Right atrium auricular region (tissue), 2 donors: ENCODE measurements at regions not wholly inside any gene's neighbourhood (a gene's known extent, or its start where the extent isn't known, plus 50 kb on each side); places are given as distances from the start of the nearest gene placed in this dataset.
"Not testable (repeated sequence)": the region's sequence is repeated elsewhere in the genome, so short reads cannot be mapped to it uniquely, and the experiment has no call there.

Experiments
- DNase-seq: peaks from one replicate; pipeline ENCODE4 v3.0.0-alpha.2; 2019; ENCODE audit warnings: low spot score
- H3K27ac ChIP-seq, 2 donors: fragments of 200-600 bp; sonication (generic); 1 replicate in 1 of 2; 2 replicates in 1 of 2; pipeline ENCODE4 v1.5.1; 2016 to 2019
- H3K27me3 ChIP-seq, 2 donors: fragments of 200-600 bp; sonication (generic); one replicate each; pipeline versions ENCODE4 v1.5.1 to v1.6.0; 2017 to 2019
- H3K36me3 ChIP-seq: fragments of 200-600 bp; sonication (generic); one replicate; pipeline ENCODE4 v1.5.1; 2016
- H3K4me1 ChIP-seq, 2 donors: fragments of 200-600 bp; sonication (generic); one replicate each; pipeline versions ENCODE4 v1.5.1 to v1.6.0; 2017 to 2019
- H3K4me3 ChIP-seq, 2 donors: fragments of 200-600 bp; sonication (generic); 1 replicate in 1 of 2; 2 replicates in 1 of 2; pipeline ENCODE4 v1.5.1; 2017 to 2019; ENCODE audit warnings: mild to moderate bottlenecking in 1 of 2, moderate library complexity in 1 of 2
- H3K9me3 ChIP-seq, 2 donors: fragments of 200-600 bp; sonication (generic); one replicate each; pipeline ENCODE4 v1.5.1; 2019

GRCh38 chr2:89537862-89538261 lies 846.4 kb downstream of the RPIA start:
- not testable (repeated sequence) for H3K27ac ChIP-seq, H3K4me3 ChIP-seq, H3K4me1 ChIP-seq, H3K27me3 ChIP-seq, H3K9me3 ChIP-seq, H3K36me3 ChIP-seq, DNase-seq

- H3K27me3 ChIP-seq, result not testable (repeated sequence)
Observed at GRCh38 chr2:89544110-89544509, 852.6 kb downstream of the RPIA start.

GRCh38 chr2:89579154-89579553 lies 887.7 kb downstream of the RPIA start:
- H3K36me3 ChIP-seq, H3K9me3 ChIP-seq, H3K4me3 ChIP-seq, DNase-seq, H3K27ac ChIP-seq, H3K4me1 ChIP-seq, H3K27me3 ChIP-seq: not testable (repeated sequence)

More at GRCh38 chr2:89544110-89544509, 852.6 kb downstream of the RPIA start:
- DNase-seq, H3K9me3 ChIP-seq, H3K36me3 ChIP-seq, H3K4me1 ChIP-seq, H3K4me3 ChIP-seq, H3K27ac ChIP-seq: not testable (repeated sequence)

- not testable (repeated sequence) for H3K4me1 ChIP-seq, H3K4me3 ChIP-seq, H3K27ac ChIP-seq, DNase-seq, H3K9me3 ChIP-seq, H3K36me3 ChIP-seq, H3K27me3 ChIP-seq
Observed at GRCh38 chr2:89582816-89583215, 891.3 kb downstream of the RPIA start.

- peak overlapping the region in 1 of 2 donors; percentile 27 for H3K4me3 ChIP-seq
- H3K27me3 ChIP-seq, DNase-seq, H3K36me3 ChIP-seq, H3K9me3 ChIP-seq, H3K4me1 ChIP-seq: not testable (repeated sequence)
- H3K27ac ChIP-seq, result peak overlapping the region in 1 of 2 donors; percentile 42
Observed at GRCh38 chr2:89584046-89584445, 892.6 kb downstream of the RPIA start.

- H3K9me3 ChIP-seq, H3K4me1 ChIP-seq, H3K27me3 ChIP-seq, DNase-seq, H3K36me3 ChIP-seq: not testable (repeated sequence)
- H3K4me3 ChIP-seq, result peak overlapping the region in 1 of 2 donors; percentile 55
- H3K27ac ChIP-seq, result peak overlapping the region in 1 of 2 donors; percentile 60
Observed at GRCh38 chr2:89584868-89585557, 893.5 kb downstream of the RPIA start.

GRCh38 chr2:89585558-89585920 lies 894.1 kb downstream of the RPIA start:
- not testable (repeated sequence) for H3K9me3 ChIP-seq, H3K36me3 ChIP-seq, DNase-seq, H3K27me3 ChIP-seq, H3K4me1 ChIP-seq
- peak overlapping the region in 1 of 2 donors; percentile 36 for H3K27ac ChIP-seq
- peak overlapping the region in 1 of 2 donors; percentile 55 for H3K4me3 ChIP-seq

GRCh38 chr2:89599843-89600242 lies 908.4 kb downstream of the RPIA start:
- not testable (repeated sequence) for H3K4me3 ChIP-seq, H3K36me3 ChIP-seq, H3K4me1 ChIP-seq, H3K27ac ChIP-seq, DNase-seq, H3K9me3 ChIP-seq, H3K27me3 ChIP-seq

- H3K4me3 ChIP-seq, H3K9me3 ChIP-seq, DNase-seq, H3K27ac ChIP-seq, H3K36me3 ChIP-seq, H3K4me1 ChIP-seq, H3K27me3 ChIP-seq: not testable (repeated sequence)
Observed at GRCh38 chr2:89606514-89606913, 915.0 kb downstream of the RPIA start.

- H3K4me1 ChIP-seq, H3K27me3 ChIP-seq, H3K27ac ChIP-seq, H3K36me3 ChIP-seq, H3K4me3 ChIP-seq, DNase-seq, H3K9me3 ChIP-seq: not testable (repeated sequence)
Observed at GRCh38 chr2:89610207-89610926, 918.9 kb downstream of the RPIA start.

- DNase-seq, H3K4me1 ChIP-seq, H3K9me3 ChIP-seq, H3K36me3 ChIP-seq, H3K27me3 ChIP-seq, H3K27ac ChIP-seq, H3K4me3 ChIP-seq: not testable (repeated sequence)
Observed at GRCh38 chr2:89610927-89611515, 919.5 kb downstream of the RPIA start.

GRCh38 chr2:89611710-89612109 lies 920.2 kb downstream of the RPIA start:
- not testable (repeated sequence) for H3K36me3 ChIP-seq, H3K27me3 ChIP-seq, DNase-seq, H3K9me3 ChIP-seq, H3K27ac ChIP-seq, H3K4me1 ChIP-seq
- H3K4me3 ChIP-seq, result peak overlapping the region in 1 of 2 donors; percentile 8

- H3K27ac ChIP-seq, H3K4me3 ChIP-seq, H3K36me3 ChIP-seq, H3K4me1 ChIP-seq, DNase-seq, H3K27me3 ChIP-seq, H3K9me3 ChIP-seq: not testable (repeated sequence)
Observed at GRCh38 chr2:89649268-89649667, 957.8 kb downstream of the RPIA start.

- not testable (repeated sequence) for H3K4me1 ChIP-seq, H3K4me3 ChIP-seq, H3K9me3 ChIP-seq, H3K36me3 ChIP-seq, H3K27ac ChIP-seq, H3K27me3 ChIP-seq, DNase-seq
Observed at GRCh38 chr2:89679254-89679653, 987.8 kb downstream of the RPIA start.
